Smooth muscle cell (in vitro differentiated cells): ENCODE measurements at regions not wholly inside any gene's neighbourhood (a gene's known extent, or its start where the extent isn't known, plus 50 kb on each side); places are given as distances from the start of the nearest gene placed in this dataset.

ENCODE experiments used
- DNase-seq: peaks from one replicate; lab custom pipeline; 2025; ENCODE audit not compliant: unreplicated experiment; lab: John Stamatoyannopoulos, UW
- H2AFZ ChIP-seq: fragments of 200-600 bp; sonication (generic); 2 replicates; pipeline ENCODE4 v1.6.0; 2016; ENCODE audit warnings: antibody characterized with exemption, low read depth, mild to moderate bottlenecking
- H3F3A ChIP-seq: fragments of 200-600 bp; sonication (generic); 2 replicates; pipeline ENCODE4 v1.6.0; 2017; ENCODE audit warnings: antibody characterized with exemption, low read depth
- H3K27ac ChIP-seq: fragments of 200-600 bp; sonication (generic); 2 replicates; pipeline ENCODE4 v1.5.1; 2016; ENCODE audit warnings: low read depth, mild to moderate bottlenecking
- H3K27me3 ChIP-seq: fragments of 200-600 bp; sonication (generic); 2 replicates; pipeline ENCODE4 v1.6.1; 2016; ENCODE audit warnings: low read depth, mild to moderate bottlenecking
- H3K36me3 ChIP-seq: fragments of 200-600 bp; sonication (generic); 2 replicates; pipeline ENCODE4 v1.5.1; 2016; ENCODE audit warnings: low read depth
- H3K4me1 ChIP-seq: fragments of 200-600 bp; sonication (generic); 2 replicates; pipeline ENCODE4 v1.5.1; 2016; ENCODE audit warnings: low read depth
- H3K4me2 ChIP-seq: fragments of 200-600 bp; sonication (generic); 2 replicates; pipeline ENCODE4 v1.6.0; 2016; ENCODE audit warnings: mild to moderate bottlenecking
- H3K4me3 ChIP-seq: fragments of 200-600 bp; sonication (generic); 2 replicates; pipeline ENCODE4 v1.5.1; 2016; ENCODE audit warnings: mild to moderate bottlenecking
- H3K79me2 ChIP-seq: fragments of 200-600 bp; sonication (generic); 2 replicates; pipeline ENCODE4 v1.6.0; 2016; ENCODE audit warnings: low read depth, mild to moderate bottlenecking
- H3K9ac ChIP-seq: fragments of 200-600 bp; sonication (generic); 2 replicates; pipeline ENCODE4 v1.6.0; 2016; ENCODE audit warnings: low read depth
- H3K9me3 ChIP-seq: fragments of 200-600 bp; sonication (generic); replicated peaks from 2 replicates; pipeline ENCODE4 v1.5.1; 2016; ENCODE audit warnings: low read depth
- H4K20me1 ChIP-seq: fragments of 200-600 bp; sonication (generic); 2 replicates; pipeline ENCODE4 v1.6.0; 2016; ENCODE audit warnings: low read depth
- CTCF ChIP-seq: fragments of 200-600 bp; sonication (generic); IDR thresholded peaks from 2 replicates; pipeline ENCODE4 v1.5.1; 2017; ENCODE audit warnings: borderline replicate concordance, mild to moderate bottlenecking, antibody characterized with exemption; ENCODE audit not compliant: insufficient read depth, poor library complexity, severe bottlenecking
- WGBS: methylation state at CpG from one replicate; pipeline ENCODE4 v1.1.7; 2016; ENCODE audit warnings: low lambda C conversion rate; 5-methylcytosine and 5-hydroxymethylcytosine counted together

DNA sequence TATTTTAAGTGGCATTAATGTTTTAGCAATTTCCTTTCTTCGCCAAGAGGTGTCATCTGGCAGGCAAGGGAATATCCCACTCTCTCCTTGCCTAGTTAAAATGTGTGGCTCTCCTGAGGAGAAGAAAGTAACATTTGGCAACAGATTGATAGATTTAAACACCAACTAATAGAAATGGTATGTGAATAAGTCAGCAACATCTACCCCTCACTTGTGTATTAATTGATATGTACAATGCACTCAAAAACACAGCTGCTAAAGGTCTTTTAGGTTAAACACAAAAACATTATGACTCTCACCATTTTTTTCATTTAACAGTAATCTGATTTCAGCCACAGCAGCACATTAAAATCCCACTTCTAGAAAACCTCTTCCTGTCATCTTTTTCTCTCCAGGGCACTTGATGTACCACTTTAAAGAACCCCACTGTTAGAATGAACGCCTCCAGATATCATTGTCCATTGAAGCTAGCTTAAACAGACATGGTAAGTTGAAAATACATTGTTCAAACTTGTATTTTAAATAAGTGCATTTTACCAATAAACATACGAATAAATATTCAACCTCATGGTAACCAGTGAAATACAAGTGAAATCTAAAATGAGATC, 151.7 kb downstream of the RPAP3 start:
- WGBS = 91% methylated on average over 3 of the region's 3 CpGs
- no peak overlapping the region for H3K9ac ChIP-seq
- no peaks in the 10 kb centered on the region for H4K20me1 ChIP-seq
- no peak for DNase-seq
- H2AFZ ChIP-seq = no peak overlapping the region
- H3K4me3 ChIP-seq = no peak overlapping the region
- H3K4me1 ChIP-seq = no peaks in the 10 kb centered on the region
- no peak for TF ChIP-seq CTCF
- H3K9me3 ChIP-seq = no peaks in the 10 kb centered on the region
- H3K79me2 ChIP-seq = no peaks in the 10 kb centered on the region
- H3K27ac ChIP-seq = no peak overlapping the region
- H3K36me3 ChIP-seq = no peaks in the 10 kb centered on the region
- H3K27me3 ChIP-seq = no peaks in the 10 kb centered on the region
- no peak overlapping the region for H3K4me2 ChIP-seq
- no peaks in the 10 kb centered on the region for H3F3A ChIP-seq

DNA sequence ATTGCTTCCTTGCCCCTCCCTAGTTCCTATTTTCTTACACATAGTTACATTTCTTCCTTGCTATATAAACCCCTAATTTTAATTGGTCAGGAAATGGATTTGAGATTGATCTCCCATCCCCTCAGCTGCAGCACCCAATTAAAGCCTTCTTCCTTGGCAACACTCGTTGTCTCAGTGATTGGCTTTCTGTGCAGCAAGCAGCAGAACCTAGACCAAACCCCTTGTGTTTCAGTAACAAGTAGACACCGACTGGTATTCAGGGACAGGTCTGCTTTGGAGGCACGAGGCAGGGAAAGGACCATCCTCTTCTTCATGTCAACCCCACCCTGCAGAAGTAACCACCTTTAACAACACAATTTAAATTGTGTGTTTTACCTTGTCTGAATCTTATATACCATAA, 152.6 kb downstream of the RPAP3 start:
- Histone ChIP-seq H3K27ac (no peak overlapping the region), H3K27me3 (no peaks in the 10 kb centered on the region), H3K79me2 (no peaks in the 10 kb centered on the region), H3K4me2 (no peak overlapping the region), H4K20me1 (no peaks in the 10 kb centered on the region), H3K4me3 (no peak overlapping the region), H3K9me3 (no peaks in the 10 kb centered on the region), H3K4me1 (no peaks in the 10 kb centered on the region), H3F3A (no peaks in the 10 kb centered on the region), H2AFZ (no peak overlapping the region), H3K9ac (no peak overlapping the region), H3K36me3 (no peaks in the 10 kb centered on the region)
- 70% methylated on average over 3 of the region's 3 CpGs for WGBS
- no peak for TF ChIP-seq CTCF
- DNase-seq = no peak

DNA sequence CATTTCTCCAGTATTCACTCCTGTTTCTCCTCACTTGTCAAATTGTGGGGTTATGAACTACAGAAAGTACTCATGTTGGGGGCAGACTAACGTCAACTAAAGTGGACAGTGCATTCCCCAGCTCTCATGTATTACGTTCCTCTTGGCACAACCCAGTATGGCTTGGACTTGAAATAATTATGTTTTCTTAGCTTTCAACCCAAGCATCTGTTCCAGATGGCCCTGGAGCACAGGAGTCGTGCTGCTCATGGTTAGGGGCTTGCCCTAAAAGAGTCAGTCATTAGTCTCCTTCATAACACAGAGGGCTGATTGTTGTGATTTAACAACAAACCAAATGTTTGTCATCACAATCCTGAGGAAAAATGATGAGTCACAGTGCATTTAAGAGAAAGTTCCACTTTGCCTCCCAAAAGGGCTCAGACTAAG, 154.4 kb downstream of the RPAP3 start:
- no peaks in the 10 kb centered on the region for H3K4me1 ChIP-seq
- H3K4me2 ChIP-seq = no peak overlapping the region
- no peaks in the 10 kb centered on the region for H3F3A ChIP-seq
- TF ChIP-seq CTCF = no peak
- WGBS = 44% methylated on average over 3 of the region's 3 CpGs
- H3K27me3 ChIP-seq = no peaks in the 10 kb centered on the region
- no peak overlapping the region for H3K27ac ChIP-seq
- no peaks in the 10 kb centered on the region for H3K36me3 ChIP-seq
- H3K9me3 ChIP-seq = no peaks in the 10 kb centered on the region
- no peak overlapping the region for H2AFZ ChIP-seq
- no peaks in the 10 kb centered on the region for H4K20me1 ChIP-seq
- DNase-seq = no peak
- no peaks in the 10 kb centered on the region for H3K79me2 ChIP-seq
- no peak overlapping the region for H3K4me3 ChIP-seq
- no peak overlapping the region for H3K9ac ChIP-seq

GRCh38 chr12:47549258-47549657, 156.6 kb downstream of the RPAP3 start:
- DNase-seq = no peak
- no peaks in the 10 kb centered on the region for H3K79me2 ChIP-seq
- no peaks in the 10 kb centered on the region for H3F3A ChIP-seq
- no peak overlapping the region for H2AFZ ChIP-seq
- H3K9me3 ChIP-seq = no peaks in the 10 kb centered on the region
- H3K27me3 ChIP-seq = no peaks in the 10 kb centered on the region
- no peak overlapping the region for H3K9ac ChIP-seq
- no peak overlapping the region for H3K4me3 ChIP-seq
- H3K27ac ChIP-seq = no peak overlapping the region
- no peak overlapping the region for H3K4me2 ChIP-seq
- no peak for TF ChIP-seq CTCF
- H3K4me1 ChIP-seq = no peaks in the 10 kb centered on the region
- H4K20me1 ChIP-seq = no peaks in the 10 kb centered on the region
- 94% methylated on average over 3 of the region's 3 CpGs for WGBS
- no peaks in the 10 kb centered on the region for H3K36me3 ChIP-seq
